ENCODE measurements at regions not wholly inside any gene's neighbourhood (a gene's known extent, or its start where the extent isn't known, plus 50 kb on each side); places are given as distances from the start of the nearest gene placed in this dataset.

DNA sequence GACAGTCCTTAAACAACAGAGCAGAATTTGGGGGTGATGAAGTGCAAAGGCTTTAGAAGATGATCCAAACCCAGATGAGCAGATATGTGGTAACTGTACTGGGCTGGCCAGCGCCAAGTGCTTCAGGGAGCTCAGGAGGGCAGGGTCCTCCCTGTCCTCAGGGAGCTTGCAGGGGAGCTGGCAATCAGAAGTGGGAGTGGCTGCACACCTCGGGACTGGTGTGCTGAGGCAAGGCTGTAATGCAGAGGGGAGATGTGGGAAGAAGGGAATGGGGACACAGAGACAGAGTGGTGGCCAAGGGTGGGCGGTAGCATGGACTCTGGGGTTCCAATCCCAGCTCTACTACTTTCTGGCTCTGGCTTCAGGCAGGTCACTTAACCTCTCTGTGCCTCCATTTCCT is 235.6 kb upstream of the NCAM1 start:
- H2AFZ ChIP-seq (ENCODE audit: low read length), result no peak overlapping the region

DNA sequence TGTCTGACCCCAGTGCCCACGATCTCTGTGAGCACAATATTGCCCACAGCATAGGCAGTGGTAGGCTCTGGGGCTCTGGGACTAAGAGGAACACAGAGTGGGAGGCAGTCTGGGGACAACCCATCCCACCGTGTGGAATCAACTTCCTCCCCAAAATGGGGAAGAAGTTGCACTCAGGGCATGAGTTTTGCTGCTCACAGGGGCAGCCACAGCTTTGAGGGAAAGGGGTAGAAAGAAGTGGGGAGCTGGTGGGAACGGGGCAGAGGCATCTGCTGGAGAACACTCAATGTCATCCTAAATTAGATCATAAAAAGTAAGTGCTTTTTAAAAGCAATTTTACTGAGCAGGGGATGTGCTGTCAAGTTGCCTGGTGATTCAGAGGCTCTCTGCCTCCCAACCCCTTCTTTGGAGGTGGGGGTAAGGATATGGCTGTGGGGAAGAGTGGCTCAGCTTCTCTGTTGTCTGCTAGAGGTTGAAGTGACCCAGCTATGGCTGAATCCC is 233.8 kb upstream of the NCAM1 start:
- Histone ChIP-seq H3K79me2 (ENCODE audit: insufficient read depth, low read length) (no peaks in the 10 kb centered on the region), H3K4me1 (ENCODE audit: insufficient read depth, low read length) (no peaks in the 10 kb centered on the region), H4K20me1 (ENCODE audit: insufficient read depth, low read length) (no peaks in the 10 kb centered on the region), H3K27me3 (ENCODE audit: insufficient read depth, low read length) (no peaks in the 10 kb centered on the region), H2AFZ (ENCODE audit: low read length) (no peak overlapping the region), H3K4me2 (ENCODE audit: insufficient read depth, low read length) (no peak overlapping the region), H3K9me3 (ENCODE audit: low read depth, low read length) (no peaks in the 10 kb centered on the region), H3K36me3 (ENCODE audit: insufficient read depth, low read length) (no peaks in the 10 kb centered on the region), H3K4me3 (ENCODE audit: insufficient read depth, low read length) (no peak overlapping the region), H3K27ac (ENCODE audit: low read depth, low read length) (no peak overlapping the region)
- no peak for DNase-seq (ENCODE audit: insufficient read length, low spot score, missing footprints)
- TF ChIP-seq, protein P1, sequence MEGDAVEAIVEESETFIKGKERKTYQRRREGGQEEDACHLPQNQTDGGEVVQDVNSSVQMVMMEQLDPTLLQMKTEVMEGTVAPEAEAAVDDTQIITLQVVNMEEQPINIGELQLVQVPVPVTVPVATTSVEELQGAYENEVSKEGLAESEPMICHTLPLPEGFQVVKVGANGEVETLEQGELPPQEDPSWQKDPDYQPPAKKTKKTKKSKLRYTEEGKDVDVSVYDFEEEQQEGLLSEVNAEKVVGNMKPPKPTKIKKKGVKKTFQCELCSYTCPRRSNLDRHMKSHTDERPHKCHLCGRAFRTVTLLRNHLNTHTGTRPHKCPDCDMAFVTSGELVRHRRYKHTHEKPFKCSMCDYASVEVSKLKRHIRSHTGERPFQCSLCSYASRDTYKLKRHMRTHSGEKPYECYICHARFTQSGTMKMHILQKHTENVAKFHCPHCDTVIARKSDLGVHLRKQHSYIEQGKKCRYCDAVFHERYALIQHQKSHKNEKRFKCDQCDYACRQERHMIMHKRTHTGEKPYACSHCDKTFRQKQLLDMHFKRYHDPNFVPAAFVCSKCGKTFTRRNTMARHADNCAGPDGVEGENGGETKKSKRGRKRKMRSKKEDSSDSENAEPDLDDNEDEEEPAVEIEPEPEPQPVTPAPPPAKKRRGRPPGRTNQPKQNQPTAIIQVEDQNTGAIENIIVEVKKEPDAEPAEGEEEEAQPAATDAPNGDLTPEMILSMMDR (IDR thresholded peaks at IDR 0.05; ENCODE audit: extremely low read depth, low read depth, low read length), result no peak

More for the DNA sequence above, 235.6 kb upstream of the NCAM1 start:
- Histone ChIP-seq H3K4me2 (ENCODE audit: insufficient read depth, low read length) (no peak overlapping the region), H3K9me3 (ENCODE audit: low read depth, low read length) (no peaks in the 10 kb centered on the region), H3K27me3 (ENCODE audit: insufficient read depth, low read length) (no peaks in the 10 kb centered on the region), H3K4me1 (ENCODE audit: insufficient read depth, low read length) (no peaks in the 10 kb centered on the region), H3K27ac (ENCODE audit: low read depth, low read length) (no peak overlapping the region), H4K20me1 (ENCODE audit: insufficient read depth, low read length) (no peaks in the 10 kb centered on the region), H3K79me2 (ENCODE audit: insufficient read depth, low read length) (no peaks in the 10 kb centered on the region), H3K4me3 (ENCODE audit: insufficient read depth, low read length) (no peak overlapping the region), H3K36me3 (ENCODE audit: insufficient read depth, low read length) (no peaks in the 10 kb centered on the region)
- TF ChIP-seq, protein P1 (IDR thresholded peaks at IDR 0.05; ENCODE audit: extremely low read depth, low read depth, low read length), result no peak
- no peak for DNase-seq (ENCODE audit: insufficient read length, low spot score, missing footprints)

DNA sequence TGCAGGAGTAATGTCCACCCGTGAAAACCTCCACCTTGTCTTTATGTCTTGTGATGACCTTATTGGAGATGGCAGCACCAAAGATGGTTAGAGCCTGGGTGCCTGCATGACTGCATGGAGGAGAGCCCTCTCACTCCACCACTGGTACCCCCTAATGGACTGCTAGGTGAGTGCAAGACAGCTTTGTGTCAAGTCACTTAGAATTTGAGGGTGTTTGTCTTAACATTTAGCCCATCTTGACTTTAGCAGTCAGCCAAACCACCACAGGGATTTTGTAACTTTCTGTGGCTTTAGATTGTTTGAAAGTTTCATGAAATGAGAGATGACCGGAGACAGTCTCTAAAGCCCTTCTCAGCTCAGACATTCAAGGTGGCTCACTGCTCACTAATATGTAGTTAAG is 232.9 kb upstream of the NCAM1 start:
- Histone ChIP-seq H3K4me3 (ENCODE audit: insufficient read depth, low read length) (no peak overlapping the region), H3K36me3 (ENCODE audit: insufficient read depth, low read length) (no peaks in the 10 kb centered on the region), H3K79me2 (ENCODE audit: insufficient read depth, low read length) (no peaks in the 10 kb centered on the region), H3K27ac (ENCODE audit: low read depth, low read length) (no peak overlapping the region), H3K4me1 (ENCODE audit: insufficient read depth, low read length) (no peaks in the 10 kb centered on the region), H2AFZ (ENCODE audit: low read length) (no peak overlapping the region), H3K4me2 (ENCODE audit: insufficient read depth, low read length) (no peak overlapping the region), H3K27me3 (ENCODE audit: insufficient read depth, low read length) (no peaks in the 10 kb centered on the region), H4K20me1 (ENCODE audit: insufficient read depth, low read length) (no peaks in the 10 kb centered on the region), H3K9me3 (ENCODE audit: low read depth, low read length) (no peaks in the 10 kb centered on the region)
- TF ChIP-seq, protein P1 (IDR thresholded peaks at IDR 0.05; ENCODE audit: extremely low read depth, low read depth, low read length), result no peak
- DNase-seq (ENCODE audit: insufficient read length, low spot score, missing footprints), result no peak

DNA sequence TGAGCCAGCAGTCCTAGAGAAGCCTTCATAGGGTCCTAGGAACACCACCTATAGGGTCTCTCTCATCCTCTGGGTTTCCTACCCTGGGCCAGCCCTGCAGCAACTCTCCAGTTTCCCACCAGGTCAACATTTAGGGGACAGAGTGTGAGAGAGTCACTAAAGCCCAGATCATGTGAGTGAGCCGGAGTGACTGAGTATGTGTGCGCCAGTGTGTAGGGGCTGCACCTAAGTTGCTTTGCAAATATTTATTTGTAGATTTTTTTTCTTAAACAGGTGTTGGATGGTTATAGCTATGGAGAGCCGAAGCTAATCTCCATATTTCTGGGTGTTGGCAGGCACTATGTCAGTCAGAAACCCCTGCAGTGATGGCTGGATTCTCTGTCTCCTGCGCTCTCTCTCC is 232.5 kb upstream of the NCAM1 start:
- no peaks in the 10 kb centered on the region for H3K4me1 ChIP-seq (ENCODE audit: insufficient read depth, low read length)
- no peak overlapping the region for H3K27ac ChIP-seq (ENCODE audit: low read depth, low read length)

More for the DNA sequence above, 232.5 kb upstream of the NCAM1 start:
- DNase-seq (ENCODE audit: insufficient read length, low spot score, missing footprints), result no peak
- H2AFZ ChIP-seq (ENCODE audit: low read length), result no peak overlapping the region
- no peaks in the 10 kb centered on the region for H4K20me1 ChIP-seq (ENCODE audit: insufficient read depth, low read length)
- no peaks in the 10 kb centered on the region for H3K79me2 ChIP-seq (ENCODE audit: insufficient read depth, low read length)
- no peaks in the 10 kb centered on the region for H3K27me3 ChIP-seq (ENCODE audit: insufficient read depth, low read length)
- H3K4me3 ChIP-seq (ENCODE audit: insufficient read depth, low read length), result no peak overlapping the region
- no peaks in the 10 kb centered on the region for H3K36me3 ChIP-seq (ENCODE audit: insufficient read depth, low read length)
- H3K9me3 ChIP-seq (ENCODE audit: low read depth, low read length), result no peaks in the 10 kb centered on the region
- H3K4me2 ChIP-seq (ENCODE audit: insufficient read depth, low read length), result no peak overlapping the region
- TF ChIP-seq, protein P1 (IDR thresholded peaks at IDR 0.05; ENCODE audit: extremely low read depth, low read depth, low read length), result no peak

Measured in osteoblast (primary cell).